Prostate gland (tissue), 2 donors: ENCODE measurements at regions not wholly inside any gene's neighbourhood (a gene's known extent, or its start where the extent isn't known, plus 50 kb on each side); places are given as distances from the start of the nearest gene placed in this dataset.

Experiments
- POLR2A ChIP-seq: fragments of 450-650 bp; IDR thresholded peaks from one replicate; pipeline ENCODE4 v1.6.1; 2016; ENCODE audit warnings: antibody characterized with exemption, mild to moderate bottlenecking
- POLR2AphosphoS5 ChIP-seq: sonication (generic); formaldehyde crosslinking; IDR thresholded peaks from one replicate; pipeline ENCODE4 v1.6.1; 2017; ENCODE audit warnings: antibody characterized with exemption
- TF ChIP-seq, protein P1 (sequence below), 4 experiments: fragments of 200-600 bp in 2 of 4; fragments of 450-650 bp in 2 of 4; sonication (generic) in 2 of 4; IDR thresholded peaks; 1 replicate in 3 of 4; 2 replicates in 1 of 4; pipeline ENCODE4 v1.5.1; 2016 to 2019; ENCODE audit warnings: antibody characterized with exemption in 4 of 4, mild to moderate bottlenecking in 2 of 4, moderate library complexity in 2 of 4

DNA sequence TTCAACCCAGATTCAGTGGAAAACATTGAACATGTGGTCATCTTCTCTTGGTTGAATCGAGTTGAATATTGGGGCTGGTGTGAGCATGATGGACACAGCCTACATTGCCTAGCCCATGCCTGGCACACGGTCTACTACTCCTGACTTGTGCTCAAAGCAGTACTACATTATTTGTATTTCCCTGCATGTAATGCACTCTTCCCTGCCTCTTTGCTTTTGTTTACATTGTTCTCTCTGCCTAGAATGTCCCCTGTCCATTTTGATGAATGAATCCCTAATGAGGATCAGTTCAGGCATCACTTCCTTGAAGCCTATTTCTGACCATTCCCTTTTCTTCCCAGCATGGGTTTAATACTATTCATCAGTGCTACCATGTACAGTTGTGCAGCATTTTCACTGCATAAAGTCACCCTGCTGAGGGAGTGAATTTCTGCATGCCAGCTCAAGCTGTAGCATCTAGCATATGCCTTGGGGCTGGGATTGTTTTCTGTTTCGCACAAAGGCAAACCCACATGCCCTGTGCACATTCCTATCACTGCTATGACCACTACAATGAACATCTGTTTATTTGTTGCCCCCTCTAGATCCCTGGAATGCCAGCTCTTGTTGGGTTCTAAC lies 75.3 kb upstream of the CCN6 start:
- TF ChIP-seq, protein P1, sequence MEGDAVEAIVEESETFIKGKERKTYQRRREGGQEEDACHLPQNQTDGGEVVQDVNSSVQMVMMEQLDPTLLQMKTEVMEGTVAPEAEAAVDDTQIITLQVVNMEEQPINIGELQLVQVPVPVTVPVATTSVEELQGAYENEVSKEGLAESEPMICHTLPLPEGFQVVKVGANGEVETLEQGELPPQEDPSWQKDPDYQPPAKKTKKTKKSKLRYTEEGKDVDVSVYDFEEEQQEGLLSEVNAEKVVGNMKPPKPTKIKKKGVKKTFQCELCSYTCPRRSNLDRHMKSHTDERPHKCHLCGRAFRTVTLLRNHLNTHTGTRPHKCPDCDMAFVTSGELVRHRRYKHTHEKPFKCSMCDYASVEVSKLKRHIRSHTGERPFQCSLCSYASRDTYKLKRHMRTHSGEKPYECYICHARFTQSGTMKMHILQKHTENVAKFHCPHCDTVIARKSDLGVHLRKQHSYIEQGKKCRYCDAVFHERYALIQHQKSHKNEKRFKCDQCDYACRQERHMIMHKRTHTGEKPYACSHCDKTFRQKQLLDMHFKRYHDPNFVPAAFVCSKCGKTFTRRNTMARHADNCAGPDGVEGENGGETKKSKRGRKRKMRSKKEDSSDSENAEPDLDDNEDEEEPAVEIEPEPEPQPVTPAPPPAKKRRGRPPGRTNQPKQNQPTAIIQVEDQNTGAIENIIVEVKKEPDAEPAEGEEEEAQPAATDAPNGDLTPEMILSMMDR (IDR thresholded peaks at IDR 0.05): no peak
- TF ChIP-seq POLR2A (no peak), POLR2AphosphoS5 (no peak)
